KOPT-K1 (cell line): ENCODE measurements at regions not wholly inside any gene's neighbourhood (a gene's known extent, or its start where the extent isn't known, plus 50 kb on each side); places are given as distances from the start of the nearest gene placed in this dataset.

Experiments
- H3K27ac ChIP-seq: fragments of 200-600 bp; sonication (generic); 2 replicates; pipeline ENCODE4 v1.5.1; 2016; ENCODE audit warnings: antibody characterized with exemption, mild to moderate bottlenecking, low read depth, low read length; ENCODE audit not compliant: poor library complexity, severe bottlenecking
- H3K36me3 ChIP-seq: fragments of 200-600 bp; sonication (generic); 2 replicates; pipeline ENCODE4 v1.5.1; 2017; ENCODE audit warnings: antibody characterized with exemption, mild to moderate bottlenecking, low read length, moderate library complexity; ENCODE audit not compliant: insufficient read depth
- H3K9me3 ChIP-seq: fragments of 200-600 bp; sonication (generic); 2 replicates; pipeline ENCODE4 v1.5.1; 2017; ENCODE audit warnings: antibody characterized with exemption, low read length, mild to moderate bottlenecking; ENCODE audit not compliant: insufficient read depth, poor library complexity, severe bottlenecking

DNA sequence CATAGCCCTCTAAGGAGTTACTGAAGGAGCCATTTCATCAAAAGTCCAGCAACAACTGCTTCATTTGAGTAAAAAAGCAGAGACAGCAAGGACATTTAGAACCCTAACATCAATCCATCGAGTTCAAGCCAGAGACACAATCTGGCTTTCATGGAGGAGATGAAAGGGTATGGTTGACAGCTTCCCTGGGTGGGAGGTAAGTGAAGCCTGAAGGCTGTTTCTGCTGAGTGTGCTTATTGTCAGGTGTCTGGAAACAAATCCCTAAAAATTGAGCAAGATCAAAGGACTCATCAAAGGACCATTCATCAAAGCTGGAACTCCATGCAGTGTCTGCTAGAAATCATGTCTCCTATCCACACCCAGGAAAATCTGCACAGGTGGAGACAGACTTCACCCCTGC, 104.4 kb upstream of the CCDC196 start:
- no peaks in the 10 kb centered on the region for H3K36me3 ChIP-seq
- no peaks in the 10 kb centered on the region for H3K9me3 ChIP-seq
- no peak overlapping the region for H3K27ac ChIP-seq

DNA sequence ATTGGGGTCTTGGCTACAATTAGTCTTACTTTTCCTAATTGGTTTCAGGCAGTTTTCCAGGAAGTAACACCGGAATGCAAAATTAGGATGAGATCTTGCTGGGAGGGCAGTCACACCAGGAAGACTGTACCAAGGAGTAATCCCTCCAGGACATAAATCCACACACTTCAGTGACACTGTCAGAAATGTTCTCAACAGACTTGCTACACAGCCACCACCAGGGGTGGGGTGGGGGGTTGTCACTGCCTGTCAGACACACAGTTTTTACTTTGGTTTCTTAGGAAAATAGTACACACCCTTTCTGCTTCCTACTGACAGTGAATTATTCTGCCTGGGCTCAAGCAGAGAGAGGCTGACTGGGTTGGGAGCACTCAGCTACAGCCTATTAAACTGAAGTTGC, 102.9 kb upstream of the CCDC196 start:
- Histone ChIP-seq H3K27ac (no peak overlapping the region), H3K9me3 (no peaks in the 10 kb centered on the region), H3K36me3 (no peaks in the 10 kb centered on the region)

GRCh38 chr14:66383771-66384170, 102.4 kb upstream of the CCDC196 start:
- no peak overlapping the region for H3K27ac ChIP-seq
- no peaks in the 10 kb centered on the region for H3K9me3 ChIP-seq
- H3K36me3 ChIP-seq, result no peaks in the 10 kb centered on the region

- Histone ChIP-seq H3K9me3 (no peaks in the 10 kb centered on the region), H3K36me3 (no peaks in the 10 kb centered on the region), H3K27ac (no peak overlapping the region)
Measured at GRCh38 chr14:66388516-66388915, 97.7 kb upstream of the CCDC196 start.

DNA sequence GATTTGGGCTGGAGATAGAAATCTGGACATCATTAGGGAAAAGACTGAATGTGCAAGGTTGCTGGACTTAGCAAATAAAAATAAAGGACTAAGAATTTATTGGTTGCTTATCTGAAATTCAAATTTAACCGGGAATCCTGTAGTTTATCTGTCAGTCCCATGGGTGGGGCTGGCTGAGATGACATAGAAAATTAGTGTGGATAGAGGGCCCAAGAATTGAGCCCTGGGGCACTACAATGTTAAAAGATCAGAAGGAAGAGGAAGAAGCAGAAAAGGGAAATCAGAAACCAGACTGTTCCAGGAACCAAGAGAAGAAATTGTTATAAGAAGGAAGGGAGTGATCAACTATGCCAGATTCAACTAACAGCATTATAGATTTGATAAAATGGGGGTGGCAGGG, 96.7 kb upstream of the CCDC196 start:
- no peaks in the 10 kb centered on the region for H3K36me3 ChIP-seq
- H3K9me3 ChIP-seq, result no peaks in the 10 kb centered on the region
- H3K27ac ChIP-seq, result no peak overlapping the region

DNA sequence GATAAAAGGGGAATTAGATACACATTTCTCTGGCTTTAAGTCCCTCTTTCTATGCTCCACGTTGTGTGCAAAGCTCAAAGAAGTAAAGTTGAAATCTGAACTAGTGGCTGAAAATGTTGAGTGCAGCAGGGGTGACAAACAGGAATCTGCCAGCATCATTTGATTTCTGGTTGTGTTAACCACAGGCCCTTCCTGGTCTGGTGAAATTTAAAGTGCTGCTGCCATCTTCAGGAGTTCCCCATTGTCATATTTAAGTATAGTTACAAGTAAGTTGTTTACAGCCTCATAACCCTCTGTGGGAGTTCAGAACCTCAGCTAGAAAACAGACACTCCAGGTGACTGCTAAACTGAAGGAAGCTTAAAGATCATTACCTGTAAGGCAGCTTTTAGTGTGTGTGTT, 90.9 kb upstream of the CCDC196 start:
- Histone ChIP-seq H3K9me3 (no peaks in the 10 kb centered on the region), H3K36me3 (no peaks in the 10 kb centered on the region)

DNA sequence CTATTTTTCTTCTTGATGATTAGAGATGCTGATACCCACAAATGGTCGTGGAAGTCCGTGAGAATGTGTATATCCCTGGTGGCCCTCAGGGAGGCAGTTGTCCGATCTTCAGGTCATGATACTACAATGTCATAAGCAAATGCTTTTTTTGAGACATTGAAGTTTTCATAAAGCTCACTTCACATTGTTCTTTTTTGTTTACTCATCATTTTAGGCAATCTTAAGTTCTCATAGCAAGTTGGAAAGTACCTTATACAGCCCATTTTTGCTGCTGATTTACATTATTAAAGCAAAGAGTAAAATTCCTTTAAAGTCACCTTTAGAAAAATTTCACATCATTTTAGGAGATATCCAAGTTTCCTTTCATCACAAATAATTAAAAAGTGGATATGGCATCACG, 90.0 kb upstream of the CCDC196 start:
- Histone ChIP-seq H3K27ac (no peak overlapping the region), H3K9me3 (no peaks in the 10 kb centered on the region), H3K36me3 (no peaks in the 10 kb centered on the region)

More for the DNA sequence above, 90.9 kb upstream of the CCDC196 start:
- no peak overlapping the region for H3K27ac ChIP-seq

DNA sequence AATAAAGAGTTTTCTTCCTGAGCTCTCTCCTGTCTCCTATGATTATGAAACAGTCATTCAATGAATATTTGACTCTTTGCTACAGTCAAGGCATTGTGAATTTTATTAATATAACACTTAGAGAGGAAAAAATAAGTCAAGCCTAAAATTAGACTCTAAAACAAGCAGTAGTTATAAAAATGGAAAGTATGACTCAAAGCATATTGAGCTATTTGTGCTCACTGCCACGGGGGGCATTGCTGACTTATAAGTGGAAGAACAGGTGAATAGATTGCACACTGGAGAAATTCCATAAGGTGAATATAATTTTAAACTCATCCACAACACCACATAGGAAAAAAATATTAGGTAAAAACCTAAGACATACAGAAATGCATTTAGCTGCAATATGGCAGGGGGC, 87.7 kb upstream of the CCDC196 start:
- no peaks in the 10 kb centered on the region for H3K9me3 ChIP-seq
- no peaks in the 10 kb centered on the region for H3K36me3 ChIP-seq
- no peak overlapping the region for H3K27ac ChIP-seq

DNA sequence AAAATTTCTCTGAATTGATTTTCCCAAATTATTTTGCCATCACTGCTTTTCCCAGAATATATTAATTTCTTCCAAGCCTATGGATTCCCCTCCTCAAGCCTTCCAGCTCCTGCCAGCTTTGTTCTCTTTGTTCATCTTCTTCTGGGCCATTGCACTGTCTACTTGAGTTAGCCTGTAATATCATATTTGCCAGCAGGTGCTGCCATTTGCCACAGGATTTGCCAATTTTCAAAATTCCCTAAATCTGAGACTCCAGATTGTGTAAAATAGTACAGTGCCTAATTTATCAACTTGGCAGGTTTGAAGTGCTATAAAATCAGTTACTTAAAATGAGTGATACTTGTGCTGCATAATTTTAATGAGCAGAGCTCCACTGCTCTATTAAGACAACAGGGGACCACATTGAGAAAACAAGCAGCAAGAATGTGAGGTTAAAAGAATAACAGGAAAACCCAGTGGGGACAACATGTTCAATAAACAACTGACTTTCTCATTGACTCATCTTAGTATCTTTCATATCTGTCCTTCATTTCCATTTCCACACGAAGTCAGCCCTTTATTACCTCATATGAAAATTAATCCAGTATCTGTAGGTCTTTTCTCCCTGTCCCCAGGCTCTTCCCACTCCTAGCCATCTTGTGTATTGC, 84.6 kb upstream of the CCDC196 start:
- H3K27ac ChIP-seq, result no peak overlapping the region

GRCh38 chr14:66403183-66403582, 83.0 kb upstream of the CCDC196 start:
- H3K9me3 ChIP-seq, result no peaks in the 10 kb centered on the region
- H3K36me3 ChIP-seq, result no peaks in the 10 kb centered on the region
- H3K27ac ChIP-seq, result no peak overlapping the region

More for the DNA sequence above, 84.6 kb upstream of the CCDC196 start:
- H3K9me3 ChIP-seq, result no peaks in the 10 kb centered on the region
- H3K36me3 ChIP-seq, result no peaks in the 10 kb centered on the region

GRCh38 chr14:66404051-66404545, 82.1 kb upstream of the CCDC196 start:
- Histone ChIP-seq H3K36me3 (no peaks in the 10 kb centered on the region), H3K9me3 (no peaks in the 10 kb centered on the region), H3K27ac (no peak overlapping the region)

DNA sequence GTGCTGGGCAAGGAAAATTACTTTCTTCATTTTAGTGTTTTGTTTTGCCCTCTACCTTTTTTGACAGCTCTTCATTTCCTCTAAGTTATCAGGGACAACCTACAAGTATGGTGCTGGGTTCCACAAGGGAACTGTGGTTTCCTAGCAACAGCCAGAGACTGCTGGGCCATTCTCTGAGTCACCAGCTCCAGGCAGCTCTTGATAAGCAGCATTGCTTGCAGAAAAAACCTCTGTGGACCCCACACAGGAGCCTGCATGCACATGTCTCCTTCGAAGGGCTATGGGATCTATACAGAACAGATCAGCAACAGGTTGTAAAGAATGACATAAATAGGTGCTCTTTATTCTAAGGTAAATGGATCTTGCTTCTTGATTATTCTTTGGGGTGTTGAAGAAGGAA, 81.0 kb upstream of the CCDC196 start:
- Histone ChIP-seq H3K27ac (no peak overlapping the region), H3K9me3 (no peaks in the 10 kb centered on the region), H3K36me3 (no peaks in the 10 kb centered on the region)

- Histone ChIP-seq H3K36me3 (no peaks in the 10 kb centered on the region), H3K27ac (no peak overlapping the region), H3K9me3 (no peaks in the 10 kb centered on the region)
Measured at GRCh38 chr14:66413901-66414300, 72.3 kb upstream of the CCDC196 start.

GRCh38 chr14:66414511-66414910, 71.7 kb upstream of the CCDC196 start:
- no peak overlapping the region for H3K27ac ChIP-seq
- no peaks in the 10 kb centered on the region for H3K36me3 ChIP-seq
- no peaks in the 10 kb centered on the region for H3K9me3 ChIP-seq

GRCh38 chr14:66420251-66421006, 65.7 kb upstream of the CCDC196 start:
- Histone ChIP-seq H3K9me3 (no peaks in the 10 kb centered on the region), H3K27ac (no peak overlapping the region), H3K36me3 (no peaks in the 10 kb centered on the region)
